22Rv1 (cell line): ENCODE measurements at regions not wholly inside any gene's neighbourhood (a gene's known extent, or its start where the extent isn't known, plus 50 kb on each side); places are given as distances from the start of the nearest gene placed in this dataset.

Experiments
- CTCF ChIP-seq: fragments of 450-650 bp; IDR thresholded peaks from 2 replicates; pipeline ENCODE4 v1.5.1; 2017; ENCODE audit warnings: mild to moderate bottlenecking
- ZFX ChIP-seq: fragments of 450-650 bp; IDR thresholded peaks from 2 replicates; pipeline ENCODE4 v1.6.1; 2017; ENCODE audit warnings: antibody characterized with exemption, borderline replicate concordance

- TF ChIP-seq CTCF = no peak
- no peak for TF ChIP-seq ZFX
Observed at GRCh38 chr17:54270499-54270898, 447.8 kb downstream of the KIF2B start.
